ENCODE measurements at regions not wholly inside any gene's neighbourhood (a gene's known extent, or its start where the extent isn't known, plus 50 kb on each side); places are given as distances from the start of the nearest gene placed in this dataset.

GRCh38 chr11:8828046-8828445 lies 82.9 kb upstream of the AKIP1 start:
- no peak for DNase-seq

GRCh38 chr11:8828580-8829361 lies 82.2 kb upstream of the AKIP1 start:
- no peak for DNase-seq

GRCh38 chr11:8829556-8829955 lies 81.4 kb upstream of the AKIP1 start:
- no peak for DNase-seq

GRCh38 chr11:8830641-8831040 lies 80.3 kb upstream of the AKIP1 start:
- no peak for DNase-seq

- no peak for DNase-seq
These were observed 79.1 kb upstream of the AKIP1 start for GRCh38 chr11:8831861-8832260.

- DNase-seq, result peak; percentile 51
These were observed 78.3 kb upstream of the AKIP1 start for GRCh38 chr11:8832571-8833260.

- DNase-seq, result no peak
These were observed 77.2 kb upstream of the AKIP1 start for GRCh38 chr11:8833568-8834315.

GRCh38 chr11:8834379-8834778 lies 76.6 kb upstream of the AKIP1 start:
- DNase-seq, result no peak

GRCh38 chr11:8838248-8838647 lies 72.7 kb upstream of the AKIP1 start:
- no peak for DNase-seq

GRCh38 chr11:8839306-8839956 lies 71.6 kb upstream of the AKIP1 start:
- no peak for DNase-seq

GRCh38 chr11:8839957-8840945 lies 70.7 kb upstream of the AKIP1 start:
- DNase-seq, result peak; percentile 22

- peak; percentile 26 for DNase-seq
These were observed 69.1 kb upstream of the AKIP1 start for GRCh38 chr11:8841899-8842298.

- DNase-seq, result no peak
These were observed 52.2 kb upstream of the AKIP1 start for GRCh38 chr11:8858808-8859207.
